Subcutaneous abdominal adipose tissue (tissue), 5 donors: ENCODE measurements at regions not wholly inside any gene's neighbourhood (a gene's known extent, or its start where the extent isn't known, plus 50 kb on each side); places are given as distances from the start of the nearest gene placed in this dataset.
A peak's percentile ranks its signal among the peaks of the same experiment; 100 is the strongest.
"Not testable (repeated sequence)": the region's sequence is repeated elsewhere in the genome, so short reads cannot be mapped to it uniquely, and the experiment has no call there.

ENCODE experiments used
- H3K27ac ChIP-seq: one replicate; pipeline ENCODE4 v1.7.0; 2013; ENCODE audit warnings: low read depth, mild to moderate bottlenecking, inconsistent platforms, low read length, moderate library complexity
- H3K27me3 ChIP-seq, 5 donors: one replicate each; pipeline ENCODE4 v1.7.0; 2013; ENCODE audit warnings: low read length in 5 of 5, inconsistent platforms in 1 of 5; ENCODE audit not compliant: control insufficient read depth in 5 of 5, insufficient read depth in 4 of 5
- H3K36me3 ChIP-seq, 5 donors: one replicate each; pipeline ENCODE4 v1.7.0; 2013; ENCODE audit warnings: low read length in 5 of 5; ENCODE audit not compliant: control insufficient read depth in 5 of 5, insufficient read depth in 5 of 5
- H3K4me1 ChIP-seq, 5 donors: one replicate each; pipeline ENCODE4 v1.7.0; 2013; ENCODE audit warnings: low read length in 5 of 5, mild to moderate bottlenecking in 3 of 5, moderate library complexity in 1 of 5; ENCODE audit not compliant: control insufficient read depth in 5 of 5, insufficient read depth in 5 of 5
- H3K4me3 ChIP-seq, 5 donors: one replicate each; pipeline ENCODE4 v1.7.0; 2013; ENCODE audit warnings: low read length in 5 of 5, low read depth in 1 of 5
- H3K9ac ChIP-seq, 5 donors: one replicate each; pipeline ENCODE4 v1.7.0; 2013; ENCODE audit warnings: low read length in 5 of 5, mild to moderate bottlenecking in 4 of 5, moderate library complexity in 3 of 5
- H3K9me3 ChIP-seq, 5 donors: one replicate each; pipeline ENCODE4 v1.7.0; 2013; ENCODE audit warnings: low read length in 5 of 5; ENCODE audit not compliant: control insufficient read depth in 5 of 5
- donor health status: healthy.
- donor health status: healthy.
- donor health status: healthy.
- donor health status: healthy.
- donor health status: healthy.

DNA sequence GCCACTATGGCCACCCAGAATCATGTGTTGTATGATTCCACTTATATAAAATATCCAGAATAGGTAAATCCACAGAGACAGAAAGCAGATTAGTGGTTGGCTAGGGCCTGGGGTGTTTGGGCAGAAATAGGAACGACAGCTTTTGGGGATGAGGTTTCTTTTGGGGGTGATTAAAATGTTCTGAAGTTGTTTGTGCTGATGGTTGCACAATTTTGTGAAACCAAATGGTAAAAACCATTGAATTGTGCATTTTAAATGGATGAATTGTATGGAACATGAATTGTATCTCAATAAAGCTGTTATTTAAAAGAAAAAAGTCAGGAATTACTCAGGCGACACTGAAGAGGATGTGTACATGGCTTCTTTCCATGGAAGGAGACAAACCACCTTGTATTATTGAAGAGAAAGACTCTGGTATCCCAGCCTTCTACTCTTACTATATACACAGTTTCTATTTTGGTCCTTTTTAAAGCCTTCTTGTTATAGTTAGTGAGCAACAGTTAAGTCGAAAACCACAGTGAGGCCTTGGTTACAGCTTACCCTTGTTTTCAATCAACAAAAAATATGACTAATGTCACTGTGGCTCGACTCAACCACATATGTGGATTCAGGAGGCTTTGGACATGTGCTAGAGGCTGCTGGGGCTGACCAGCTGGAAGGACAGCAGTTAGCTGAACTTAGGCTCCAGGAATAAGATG, 57.1 kb upstream of the KMT2E start:
- Histone ChIP-seq H3K27me3 (no peaks in the 10 kb centered on the region), H3K9ac (no peak overlapping the region), H3K36me3 (no peaks in the 10 kb centered on the region), H3K27ac (no peak overlapping the region), H3K4me3 (no peak overlapping the region), H3K9me3 (no peaks in the 10 kb centered on the region), H3K4me1 (peaks cover 2 to 16% (median 9%) of the 10 kb centered on the region in 5 donors)

DNA sequence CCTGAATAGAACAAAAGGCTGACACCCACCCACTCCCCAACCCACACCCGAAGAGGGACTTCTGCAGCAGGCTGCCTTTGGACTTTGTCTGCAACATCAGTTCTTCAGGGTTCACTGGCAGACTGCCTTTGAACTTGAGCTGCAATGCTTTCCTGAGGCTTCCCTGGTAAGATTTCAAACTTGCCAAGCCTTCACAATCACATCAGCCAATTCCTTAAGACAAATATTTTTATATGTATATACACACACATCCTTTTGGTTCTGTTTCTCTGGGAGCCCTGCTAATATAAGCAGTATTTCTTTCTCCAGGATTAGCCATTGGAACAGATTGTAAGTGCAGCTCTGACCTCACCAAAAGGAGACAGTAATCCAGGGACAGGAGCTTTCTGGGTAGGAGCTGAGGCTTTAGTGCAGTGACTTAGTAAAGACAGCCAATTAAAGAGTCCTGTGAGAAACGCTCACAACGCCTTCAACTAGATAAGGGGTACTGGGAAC, 55.6 kb upstream of the KMT2E start:
- no peak overlapping the region for H3K9ac ChIP-seq
- no peaks in the 10 kb centered on the region for H3K27me3 ChIP-seq
- no peak overlapping the region for H3K27ac ChIP-seq
- no peaks in the 10 kb centered on the region for H3K36me3 ChIP-seq
- H3K9me3 ChIP-seq = no peaks in the 10 kb centered on the region
- H3K4me1 ChIP-seq = peaks cover 2 to 22% (median 12%) of the 10 kb centered on the region in 5 donors
- H3K4me3 ChIP-seq = no peak overlapping the region

DNA sequence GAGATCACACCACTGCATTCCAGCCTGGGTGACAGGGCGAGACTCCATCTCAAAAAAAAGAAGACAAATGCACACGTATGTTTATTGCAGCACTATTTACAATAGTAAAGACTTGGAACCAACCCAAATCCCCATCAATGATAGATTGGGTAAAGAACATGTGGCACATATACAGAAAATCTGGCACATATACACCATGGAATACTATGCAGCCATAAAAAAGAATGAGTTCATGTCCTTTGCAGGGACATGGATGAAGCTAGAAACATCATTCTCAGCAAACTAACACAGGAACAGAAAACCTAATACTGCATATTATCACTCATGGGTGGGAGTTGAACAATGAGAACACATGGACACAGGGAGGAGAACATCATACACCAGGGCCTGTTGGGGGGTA, 54.5 kb upstream of the KMT2E start:
- not testable (repeated sequence) for H3K9ac ChIP-seq, H3K9me3 ChIP-seq, H3K27me3 ChIP-seq, H3K36me3 ChIP-seq, H3K27ac ChIP-seq, H3K4me3 ChIP-seq
- H3K4me1 ChIP-seq = peaks cover 2 to 28% (median 12%) of the 10 kb centered on the region in 5 donors

DNA sequence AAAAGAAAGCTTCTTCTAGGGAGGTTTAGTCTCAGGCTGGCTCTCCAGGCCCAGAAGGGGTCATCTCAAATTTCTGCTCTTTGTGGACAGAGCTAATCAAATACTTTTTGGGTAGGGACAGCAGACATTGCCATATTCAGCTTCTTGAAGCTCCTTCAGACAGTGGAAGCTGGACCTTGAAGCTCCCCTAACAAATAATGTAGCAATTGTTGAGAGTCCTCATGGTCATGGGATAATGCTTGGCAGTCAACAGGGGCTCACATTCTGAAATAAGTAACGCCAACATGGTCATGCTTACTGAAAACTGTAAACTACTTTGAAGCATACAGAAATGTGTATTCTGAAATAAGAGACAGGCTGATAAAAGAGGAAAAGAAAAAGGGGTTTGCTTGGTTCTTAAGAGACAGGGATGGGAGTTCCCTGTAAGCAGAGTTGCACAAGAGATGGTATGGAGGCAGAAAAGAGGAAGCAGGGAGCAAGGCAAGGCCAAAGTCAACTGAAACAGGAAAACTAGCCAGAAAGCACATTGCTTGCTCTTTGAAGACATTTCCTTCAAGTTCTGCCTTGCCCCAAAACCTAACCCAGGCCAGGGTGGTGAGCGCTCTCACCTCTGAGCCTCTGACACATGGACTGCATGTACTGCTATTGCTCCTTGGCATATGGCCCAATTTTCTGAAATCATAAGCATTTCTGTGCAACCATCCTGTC, 53.1 kb upstream of the KMT2E start:
- Histone ChIP-seq H3K36me3 (no peaks in the 10 kb centered on the region), H3K4me1 (peaks cover 2 to 25% (median 7%) of the 10 kb centered on the region in 5 donors), H3K9me3 (no peaks in the 10 kb centered on the region), H3K27ac (no peak overlapping the region), H3K27me3 (no peaks in the 10 kb centered on the region), H3K9ac (no peak overlapping the region), H3K4me3 (no peak overlapping the region)

DNA sequence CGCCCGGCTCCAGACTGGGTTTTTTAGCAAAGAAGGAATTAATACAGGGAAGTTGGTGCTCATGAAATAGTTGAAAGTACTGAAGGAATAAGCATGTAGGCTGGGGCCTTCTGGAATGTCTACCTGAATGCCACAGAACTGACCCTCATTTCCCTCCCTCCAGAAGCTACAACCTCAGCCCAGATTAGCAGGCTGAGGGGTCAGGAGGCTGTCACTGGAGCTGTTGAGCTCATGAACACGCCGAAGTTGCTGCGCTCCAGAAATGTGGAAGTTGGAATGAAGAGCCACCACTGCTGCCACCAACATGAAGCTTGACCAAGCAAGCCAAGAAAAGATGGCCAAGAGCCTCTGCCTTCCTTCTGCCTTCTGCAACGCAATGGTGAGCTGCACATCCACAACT, 52.2 kb upstream of the KMT2E start:
- Histone ChIP-seq H3K27me3 (no peaks in the 10 kb centered on the region), H3K4me1 (peaks cover 2 to 25% (median 7%) of the 10 kb centered on the region in 5 donors), H3K4me3 (no peak overlapping the region), H3K9ac (no peak overlapping the region), H3K27ac (peak overlapping the region; percentile 25), H3K9me3 (no peaks in the 10 kb centered on the region), H3K36me3 (no peaks in the 10 kb centered on the region)

DNA sequence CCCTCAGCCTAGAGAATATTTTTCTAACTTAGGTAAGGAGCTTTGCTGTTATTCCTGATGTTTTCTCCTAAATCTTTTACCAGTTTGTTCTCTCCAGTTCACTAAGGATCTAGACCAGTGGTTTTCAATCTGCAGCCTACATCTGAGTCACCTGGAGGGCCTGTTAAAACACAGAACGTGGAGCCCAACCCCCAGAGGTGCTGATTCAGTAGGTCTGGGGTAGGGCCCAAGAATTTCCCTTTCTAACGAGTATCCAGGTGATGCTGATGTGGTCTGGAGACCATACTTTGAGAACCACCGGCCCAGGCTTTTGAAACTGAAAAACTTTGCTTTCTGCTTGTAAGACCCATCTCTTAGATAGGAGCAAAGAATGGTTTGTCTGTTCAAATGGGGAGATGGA, 51.2 kb upstream of the KMT2E start:
- Histone ChIP-seq H3K4me3 (no peak overlapping the region), H3K27ac (no peak overlapping the region), H3K27me3 (no peaks in the 10 kb centered on the region), H3K9me3 (no peaks in the 10 kb centered on the region), H3K36me3 (no peaks in the 10 kb centered on the region), H3K9ac (no peak overlapping the region), H3K4me1 (peaks cover 2 to 26% (median 7%) of the 10 kb centered on the region in 5 donors)

DNA sequence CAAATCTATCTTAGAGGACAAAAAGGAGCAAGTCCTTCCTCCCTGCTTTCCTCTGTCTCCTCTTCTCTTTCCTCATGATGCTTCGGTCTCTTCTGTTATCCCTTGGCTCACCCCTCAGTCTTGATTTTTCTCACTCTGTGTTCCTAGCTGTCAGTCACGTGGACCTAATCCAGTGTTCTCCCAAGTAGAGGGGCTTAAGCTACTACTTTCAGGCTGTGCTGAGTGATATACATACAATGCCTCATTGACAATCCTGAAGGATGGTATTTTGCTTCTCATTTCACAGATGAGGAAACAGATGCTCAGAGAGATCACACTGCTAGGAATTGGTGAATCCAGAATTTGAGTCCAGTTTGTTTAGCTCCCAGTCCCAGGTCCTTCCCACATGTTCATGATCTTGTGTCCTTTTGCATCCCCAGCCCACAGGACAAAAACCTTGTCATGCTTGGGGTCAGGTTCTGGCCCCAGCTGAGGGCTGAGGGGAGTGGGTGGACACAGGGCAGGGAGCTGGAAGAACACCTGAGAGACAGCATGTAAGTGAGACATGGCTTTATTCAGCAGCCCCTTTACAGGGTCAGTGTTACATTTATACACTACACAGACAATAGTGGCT, 50.5 kb upstream of the KMT2E start:
- H3K9ac ChIP-seq = no peak overlapping the region
- no peaks in the 10 kb centered on the region for H3K27me3 ChIP-seq
- H3K27ac ChIP-seq = no peak overlapping the region
- H3K4me3 ChIP-seq = no peak overlapping the region
- no peaks in the 10 kb centered on the region for H3K9me3 ChIP-seq
- no peaks in the 10 kb centered on the region for H3K36me3 ChIP-seq
- peaks cover 2 to 27% (median 12%) of the 10 kb centered on the region in 5 donors for H3K4me1 ChIP-seq

DNA sequence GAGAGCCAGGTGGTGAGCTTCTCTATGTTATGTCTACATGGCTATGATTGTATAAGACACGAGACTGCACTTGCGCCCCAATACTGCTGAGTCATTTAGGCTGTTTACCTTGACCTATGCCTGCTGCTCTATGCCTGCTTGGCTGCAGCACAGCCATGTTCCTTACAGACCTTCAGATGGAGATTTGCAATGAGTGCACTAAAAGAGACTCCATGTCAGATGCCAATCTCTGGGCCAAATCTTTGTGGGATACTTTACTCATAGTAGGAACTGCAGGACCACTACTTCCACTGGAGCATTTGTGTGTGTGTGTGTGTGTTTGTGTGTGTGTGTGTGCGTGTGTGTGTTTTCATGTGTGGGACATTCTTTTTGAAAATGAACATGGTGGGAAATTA, 50.0 kb upstream of the KMT2E start:
- Histone ChIP-seq H3K4me1 (peaks cover 2 to 29% (median 16%) of the 10 kb centered on the region in 5 donors), H3K4me3 (no peak overlapping the region), H3K9me3 (no peaks in the 10 kb centered on the region), H3K9ac (no peak overlapping the region), H3K36me3 (no peaks in the 10 kb centered on the region), H3K27ac (no peak overlapping the region), H3K27me3 (no peaks in the 10 kb centered on the region)
